CD14-positive monocyte (primary cell): ENCODE measurements at regions not wholly inside any gene's neighbourhood (a gene's known extent, or its start where the extent isn't known, plus 50 kb on each side); places are given as distances from the start of the nearest gene placed in this dataset.

ENCODE experiments used
- DNase-seq, 3 donors: peaks; one replicate each; pipeline ENCODE4 v3.0.0-alpha.2; 2011 to 2022
- H2AFZ ChIP-seq: 2 replicates; pipeline ENCODE4 v1.6.0; 2012; ENCODE audit warnings: mild to moderate bottlenecking, low read depth, low read length, inconsistent platforms; ENCODE audit not compliant: insufficient read depth, poor library complexity, severe bottlenecking
- H3K27ac ChIP-seq, 2 donors: 1 replicate in 1 of 2; 2 replicates in 1 of 2; pipeline ENCODE4 v1.5.1; 2012 to 2013; ENCODE audit warnings: low read length in 2 of 2, control low read depth in 1 of 2, inconsistent platforms in 1 of 2, low read depth in 1 of 2, mild to moderate bottlenecking in 1 of 2
- H3K27me3 ChIP-seq, 2 donors: one replicate each; pipeline versions ENCODE4 v1.6.0 to v1.6.1; 2011 to 2013; ENCODE audit warnings: low read length in 2 of 2; ENCODE audit not compliant: control insufficient read depth in 2 of 2, insufficient read depth in 2 of 2
- H3K36me3 ChIP-seq, 2 donors: replicated peaks in 1 of 2; 1 replicate in 1 of 2; 2 replicates in 1 of 2; pipeline versions ENCODE4 v1.5.1 to v1.6.1; 2012 to 2013; ENCODE audit warnings: low read length in 2 of 2, control low read depth in 1 of 2, inconsistent platforms in 1 of 2, mild to moderate bottlenecking in 1 of 2; ENCODE audit not compliant: insufficient read depth in 2 of 2, control insufficient read depth in 1 of 2
- H3K4me1 ChIP-seq, 2 donors: 1 replicate in 1 of 2; 2 replicates in 1 of 2; pipeline versions ENCODE4 v1.5.1 to v1.6.1; 2012 to 2013; ENCODE audit warnings: low read length in 2 of 2, control low read depth in 1 of 2, inconsistent platforms in 1 of 2, mild to moderate bottlenecking in 1 of 2, moderate library complexity in 1 of 2; ENCODE audit not compliant: insufficient read depth in 2 of 2, control insufficient read depth in 1 of 2
- H3K4me2 ChIP-seq: replicated peaks from 2 replicates; pipeline ENCODE3; 2012; ENCODE audit warnings: low read length, moderate library complexity, mild to moderate bottlenecking; ENCODE audit not compliant: poor library complexity, severe bottlenecking; ENCODE audit errors: extremely low read depth
- H3K4me3 ChIP-seq, 3 experiments: fragments of 200-600 bp in 1 of 3; sonication (generic) in 1 of 3; replicated peaks in 1 of 3; 1 replicate in 2 of 3; 2 replicates in 1 of 3; pipeline ENCODE4 v1.5.1; 2011 to 2013; ENCODE audit warnings: low read length in 3 of 3, mild to moderate bottlenecking in 3 of 3, control low read depth in 2 of 3, low read depth in 2 of 3, inconsistent platforms in 1 of 3, moderate library complexity in 1 of 3
- H3K79me2 ChIP-seq: 2 replicates; pipeline ENCODE4 v1.6.0; 2012; ENCODE audit warnings: mild to moderate bottlenecking, control low read depth, inconsistent platforms, low read length, moderate library complexity; ENCODE audit not compliant: insufficient read depth
- H3K9ac ChIP-seq: 2 replicates; pipeline ENCODE4 v1.6.0; 2017; ENCODE audit warnings: low read length, mild to moderate bottlenecking; ENCODE audit not compliant: insufficient read depth, poor library complexity, severe bottlenecking
- H3K9me3 ChIP-seq, 2 donors: replicated peaks in 1 of 2; 1 replicate in 1 of 2; 2 replicates in 1 of 2; pipeline versions ENCODE4 v1.5.1 to v1.6.1; 2012 to 2013; ENCODE audit warnings: low read length in 2 of 2, control low read depth in 1 of 2; ENCODE audit not compliant: control insufficient read depth in 1 of 2, insufficient read depth in 1 of 2
- H4K20me1 ChIP-seq: 2 replicates; pipeline ENCODE4 v1.6.0; 2012; ENCODE audit warnings: mild to moderate bottlenecking, low read length, control low read depth, moderate library complexity; ENCODE audit not compliant: insufficient read depth
- H3K27ac Mint-ChIP-seq, 7 donors: one replicate each; pipeline ENCODE4 v1.8.0; 2020; ENCODE audit warnings: mild to moderate bottlenecking in 7 of 7, mixed read lengths in 7 of 7, moderate library complexity in 6 of 7, inconsistent platforms in 2 of 7
- H3K27me3 Mint-ChIP-seq, 3 donors: one replicate each; pipeline ENCODE4 v1.8.0; 2021 to 2022; ENCODE audit warnings: low read depth in 3 of 3, mild to moderate bottlenecking in 3 of 3, mixed read lengths in 3 of 3, moderate library complexity in 3 of 3, inconsistent platforms in 1 of 3
- H3K36me3 Mint-ChIP-seq, 2 donors: one replicate each; pipeline ENCODE4 v1.8.0; 2020; ENCODE audit warnings: mixed read lengths in 2 of 2, inconsistent platforms in 1 of 2, mild to moderate bottlenecking in 1 of 2
- H3K4me1 Mint-ChIP-seq: one replicate; pipeline ENCODE4 v1.8.0; 2020; ENCODE audit warnings: mild to moderate bottlenecking, mixed read lengths
- H3K4me3 Mint-ChIP-seq, 2 donors: one replicate each; pipeline ENCODE4 v1.8.0; 2020; ENCODE audit warnings: mild to moderate bottlenecking in 2 of 2, mixed read lengths in 2 of 2, moderate library complexity in 1 of 2
- H3K9me3 Mint-ChIP-seq, 7 donors: one replicate each; pipeline ENCODE4 v1.8.0; 2020 to 2022; ENCODE audit warnings: mixed read lengths in 7 of 7, mild to moderate bottlenecking in 6 of 7, moderate library complexity in 6 of 7, inconsistent platforms in 2 of 7
- WGBS: methylation state at CpG from one replicate; pipeline ENCODE4 v1.1.5; 2013; ENCODE audit warnings: missing lambda C conversion rate; ENCODE audit not compliant: insufficient coverage; 5-methylcytosine and 5-hydroxymethylcytosine counted together
- intact Hi-C, 2 donors: fragments of 100-400 bp; cut with micrococcal nuclease; formaldehyde crosslinking; loops; one replicate each; pipeline versions ENCODE4 v1.15.0 to v1.15.1; 2023
- TF ChIP-seq, protein P1 (sequence below): fragments of 200-600 bp; IDR thresholded peaks from one replicate; pipeline ENCODE4 v1.8.0; 2022; ENCODE audit warnings: antibody characterized with exemption, mild to moderate bottlenecking

DNA sequence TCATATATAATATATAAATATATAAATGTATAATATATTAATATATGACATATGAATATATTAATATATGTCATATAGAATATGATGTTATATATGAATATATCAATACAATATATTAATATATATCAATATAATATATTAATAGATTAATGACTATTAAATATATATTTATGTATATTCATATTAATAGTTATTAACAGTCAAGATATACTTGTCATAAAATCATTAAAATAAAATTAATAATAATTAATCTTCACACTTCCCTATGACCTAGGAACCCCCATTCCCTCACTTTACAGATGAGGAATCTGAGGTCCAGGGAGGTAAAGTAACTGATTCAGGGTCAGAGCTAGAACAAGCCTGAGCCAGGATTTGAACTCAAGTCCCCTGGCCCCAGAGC lies 70.6 kb upstream of the SLC6A11 start:
- Mint-ChIP-seq H3K27ac (no peak overlapping the region), H3K4me3 (no peak overlapping the region)

DNA sequence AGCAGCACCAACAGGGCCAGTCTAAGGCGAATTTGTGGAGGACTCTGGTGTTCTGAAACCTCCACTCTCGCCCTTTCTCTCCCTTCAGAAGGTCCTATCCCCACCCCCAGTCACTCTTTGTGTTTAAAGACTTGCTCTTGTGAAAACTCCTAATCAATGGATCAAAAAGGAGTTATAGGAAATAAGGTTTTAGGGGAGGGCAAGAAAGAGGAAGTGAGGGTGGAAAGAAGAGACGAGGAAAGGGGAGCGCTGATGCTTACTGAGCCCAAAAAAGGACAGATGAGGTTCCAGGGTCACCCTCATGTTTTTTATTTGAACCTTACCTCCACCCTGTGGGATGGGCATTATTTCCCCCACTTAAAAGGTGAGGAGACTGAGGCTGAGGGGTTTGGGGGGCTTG lies 70.0 kb upstream of the SLC6A11 start:
- H3K4me3 Mint-ChIP-seq: no peak overlapping the region
- Histone ChIP-seq H3K4me2 (no peak overlapping the region), H3K36me3 (no peaks in the 10 kb centered on the region), H3K4me3 (no peak overlapping the region), H2AFZ (no peak overlapping the region), H4K20me1 (no peaks in the 10 kb centered on the region), H3K9me3 (no peaks in the 10 kb centered on the region), H3K27me3 (peaks cover 0 to 3% of the 10 kb centered on the region in 2 donors), H3K9ac (no peak overlapping the region), H3K79me2 (no peaks in the 10 kb centered on the region), H3K27ac (no peak overlapping the region), H3K4me1 (no peaks in the 10 kb centered on the region)
- TF ChIP-seq, protein P1, sequence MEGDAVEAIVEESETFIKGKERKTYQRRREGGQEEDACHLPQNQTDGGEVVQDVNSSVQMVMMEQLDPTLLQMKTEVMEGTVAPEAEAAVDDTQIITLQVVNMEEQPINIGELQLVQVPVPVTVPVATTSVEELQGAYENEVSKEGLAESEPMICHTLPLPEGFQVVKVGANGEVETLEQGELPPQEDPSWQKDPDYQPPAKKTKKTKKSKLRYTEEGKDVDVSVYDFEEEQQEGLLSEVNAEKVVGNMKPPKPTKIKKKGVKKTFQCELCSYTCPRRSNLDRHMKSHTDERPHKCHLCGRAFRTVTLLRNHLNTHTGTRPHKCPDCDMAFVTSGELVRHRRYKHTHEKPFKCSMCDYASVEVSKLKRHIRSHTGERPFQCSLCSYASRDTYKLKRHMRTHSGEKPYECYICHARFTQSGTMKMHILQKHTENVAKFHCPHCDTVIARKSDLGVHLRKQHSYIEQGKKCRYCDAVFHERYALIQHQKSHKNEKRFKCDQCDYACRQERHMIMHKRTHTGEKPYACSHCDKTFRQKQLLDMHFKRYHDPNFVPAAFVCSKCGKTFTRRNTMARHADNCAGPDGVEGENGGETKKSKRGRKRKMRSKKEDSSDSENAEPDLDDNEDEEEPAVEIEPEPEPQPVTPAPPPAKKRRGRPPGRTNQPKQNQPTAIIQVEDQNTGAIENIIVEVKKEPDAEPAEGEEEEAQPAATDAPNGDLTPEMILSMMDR: no peak
- H3K36me3 Mint-ChIP-seq: no peaks in the 10 kb centered on the region
- H3K27me3 Mint-ChIP-seq: peaks cover 4 to 8% (median 4%) of the 10 kb centered on the region in 3 donors
- peaks cover 0 to 2% (median 0%) of the 10 kb centered on the region in 7 donors for H3K9me3 Mint-ChIP-seq
- H3K4me1 Mint-ChIP-seq: no peaks in the 10 kb centered on the region
- intact Hi-C loops: no loop called here
- no peak for DNase-seq
- WGBS: no CpG with 5 or more reads among the region's 4 CpGs
- no peak overlapping the region for H3K27ac Mint-ChIP-seq

More for the DNA sequence above, 70.6 kb upstream of the SLC6A11 start:
- Histone ChIP-seq H3K4me3 (no peak overlapping the region), H2AFZ (no peak overlapping the region), H3K27me3 (peaks cover 0 to 3% of the 10 kb centered on the region in 2 donors), H3K4me2 (no peak overlapping the region), H3K4me1 (no peaks in the 10 kb centered on the region), H3K27ac (no peak overlapping the region), H3K9me3 (no peaks in the 10 kb centered on the region), H3K9ac (no peak overlapping the region), H4K20me1 (no peaks in the 10 kb centered on the region), H3K36me3 (no peaks in the 10 kb centered on the region), H3K79me2 (no peaks in the 10 kb centered on the region)
- Mint-ChIP-seq H3K4me1 (no peaks in the 10 kb centered on the region), H3K36me3 (no peaks in the 10 kb centered on the region), H3K9me3 (peaks cover 0 to 2% (median 0%) of the 10 kb centered on the region in 7 donors), H3K27me3 (peaks cover 4 to 9% (median 6%) of the 10 kb centered on the region in 3 donors)
- intact Hi-C loops: no loop called here
- TF ChIP-seq, protein P1: no peak
- no peak for DNase-seq
